Body of pancreas (tissue), 4 donors: ENCODE measurements at regions not wholly inside any gene's neighbourhood (a gene's known extent, or its start where the extent isn't known, plus 50 kb on each side); places are given as distances from the start of the nearest gene placed in this dataset.

Source experiments
- POLR2A ChIP-seq, 3 donors: fragments of 450-650 bp; IDR thresholded peaks; one replicate each; pipeline ENCODE4 v1.6.1; 2016; ENCODE audit warnings: antibody characterized with exemption in 3 of 3, mild to moderate bottlenecking in 2 of 3
- TF ChIP-seq, protein P1 (sequence below), 7 experiments: fragments of 450-650 bp in 4 of 7; fragments of 200-600 bp in 3 of 7; sonication (generic) in 3 of 7; IDR thresholded peaks; one replicate each; pipeline ENCODE4 v1.5.1; 2016 to 2019; ENCODE audit warnings: antibody characterized with exemption in 7 of 7

DNA sequence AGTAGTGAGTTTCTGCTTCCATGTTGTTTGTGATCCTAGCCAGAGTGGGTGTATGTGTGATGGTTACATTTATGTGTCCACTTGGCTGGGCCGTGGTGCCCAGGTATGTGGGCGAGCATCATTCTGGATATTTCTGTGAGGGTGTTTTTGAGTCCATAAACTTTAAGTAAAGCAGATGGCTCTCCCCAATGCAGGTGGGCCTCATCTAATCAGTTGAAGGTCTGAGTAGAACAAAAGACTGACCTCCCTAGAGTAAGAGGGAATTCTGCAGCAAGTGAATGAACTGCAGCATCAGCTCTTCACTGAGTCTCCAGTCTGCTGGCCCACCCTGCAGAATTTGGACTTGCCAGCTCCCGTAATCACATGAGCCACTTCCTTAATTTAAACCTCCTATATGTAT lies 571.9 kb downstream of the ACTR3B start:
- TF ChIP-seq POLR2A (IDR thresholded peaks at IDR 0.05): no peak
- TF ChIP-seq, protein P1, sequence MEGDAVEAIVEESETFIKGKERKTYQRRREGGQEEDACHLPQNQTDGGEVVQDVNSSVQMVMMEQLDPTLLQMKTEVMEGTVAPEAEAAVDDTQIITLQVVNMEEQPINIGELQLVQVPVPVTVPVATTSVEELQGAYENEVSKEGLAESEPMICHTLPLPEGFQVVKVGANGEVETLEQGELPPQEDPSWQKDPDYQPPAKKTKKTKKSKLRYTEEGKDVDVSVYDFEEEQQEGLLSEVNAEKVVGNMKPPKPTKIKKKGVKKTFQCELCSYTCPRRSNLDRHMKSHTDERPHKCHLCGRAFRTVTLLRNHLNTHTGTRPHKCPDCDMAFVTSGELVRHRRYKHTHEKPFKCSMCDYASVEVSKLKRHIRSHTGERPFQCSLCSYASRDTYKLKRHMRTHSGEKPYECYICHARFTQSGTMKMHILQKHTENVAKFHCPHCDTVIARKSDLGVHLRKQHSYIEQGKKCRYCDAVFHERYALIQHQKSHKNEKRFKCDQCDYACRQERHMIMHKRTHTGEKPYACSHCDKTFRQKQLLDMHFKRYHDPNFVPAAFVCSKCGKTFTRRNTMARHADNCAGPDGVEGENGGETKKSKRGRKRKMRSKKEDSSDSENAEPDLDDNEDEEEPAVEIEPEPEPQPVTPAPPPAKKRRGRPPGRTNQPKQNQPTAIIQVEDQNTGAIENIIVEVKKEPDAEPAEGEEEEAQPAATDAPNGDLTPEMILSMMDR (IDR thresholded peaks at IDR 0.05): no peak
